GM21723 (cell line): ENCODE measurements at regions not wholly inside any gene's neighbourhood (a gene's known extent, or its start where the extent isn't known, plus 50 kb on each side); places are given as distances from the start of the nearest gene placed in this dataset.
"Not testable (repeated sequence)": the region's sequence is repeated elsewhere in the genome, so short reads cannot be mapped to it uniquely, and the experiment has no call there.

Source experiments
- ATAC-seq: cut with Tn5 transposase; IDR thresholded peaks from one replicate; pipeline ENCODE4 v1.9.1; 2021; ENCODE audit warnings: mild to moderate bottlenecking, moderate library complexity; ENCODE audit not compliant: unreplicated experiment

- no peak for ATAC-seq
Measured at GRCh38 chr11:98185245-98185644, 835.5 kb upstream of the CNTN5 start.

- ATAC-seq, result no peak
Measured at GRCh38 chr11:98194611-98195010, 826.1 kb upstream of the CNTN5 start.

DNA sequence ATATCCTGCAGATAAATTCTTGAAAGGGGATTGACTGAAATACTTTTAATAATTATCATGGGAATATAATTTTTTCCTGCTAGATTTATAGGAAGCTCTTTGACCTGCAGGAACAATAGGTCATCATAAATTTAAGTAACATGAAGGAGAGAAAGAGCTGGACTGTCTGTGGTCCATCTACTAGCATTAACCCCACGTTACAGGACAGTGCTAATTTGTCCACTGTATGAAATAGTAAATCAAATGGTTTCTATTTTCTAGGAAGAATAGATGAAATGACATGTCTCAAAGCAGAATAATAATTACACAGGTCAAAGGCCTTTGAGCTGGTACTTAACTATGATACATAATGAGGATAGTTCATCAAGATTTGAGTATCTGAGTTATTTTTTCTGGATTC is 825.4 kb upstream of the CNTN5 start:
- no peak for ATAC-seq

DNA sequence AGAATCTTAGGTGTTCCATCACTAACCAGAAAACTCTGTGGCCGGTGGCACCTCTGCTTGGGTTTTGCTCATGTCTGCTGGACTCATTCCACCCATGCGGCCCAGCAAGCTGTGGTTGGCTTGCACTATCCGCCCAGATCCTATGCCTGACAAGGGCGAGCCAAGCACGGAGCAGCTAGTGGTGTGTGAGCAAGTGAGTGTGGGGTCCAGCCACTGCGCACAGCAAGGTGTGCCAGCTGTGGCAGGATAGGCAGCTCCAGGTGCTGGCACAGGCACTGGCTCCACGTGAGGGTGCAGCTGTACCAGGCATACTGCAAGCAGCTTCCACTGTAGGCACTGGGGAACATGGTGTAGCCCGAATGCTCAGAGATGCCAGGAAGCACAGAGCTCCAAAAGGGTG is 813.7 kb upstream of the CNTN5 start:
- ATAC-seq, result no peak

DNA sequence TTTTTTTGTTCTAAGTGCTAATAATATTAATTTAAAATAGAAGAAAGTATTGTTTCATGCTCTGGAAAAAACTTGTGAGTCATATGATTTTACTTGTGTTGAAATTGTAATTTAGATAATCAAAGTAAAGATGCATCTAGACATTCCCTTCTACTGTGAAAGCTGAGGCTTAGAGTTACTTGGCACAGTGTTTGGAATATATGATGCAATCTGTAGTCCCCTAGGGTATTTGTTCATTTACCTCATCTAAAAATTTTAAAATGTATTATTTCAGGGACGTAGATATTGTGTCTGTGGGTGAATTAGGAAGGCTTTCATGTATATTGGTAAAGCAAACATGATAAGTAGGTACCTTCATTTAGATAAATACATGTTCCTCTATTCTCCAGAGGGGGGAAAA is 793.5 kb upstream of the CNTN5 start:
- no peak for ATAC-seq

DNA sequence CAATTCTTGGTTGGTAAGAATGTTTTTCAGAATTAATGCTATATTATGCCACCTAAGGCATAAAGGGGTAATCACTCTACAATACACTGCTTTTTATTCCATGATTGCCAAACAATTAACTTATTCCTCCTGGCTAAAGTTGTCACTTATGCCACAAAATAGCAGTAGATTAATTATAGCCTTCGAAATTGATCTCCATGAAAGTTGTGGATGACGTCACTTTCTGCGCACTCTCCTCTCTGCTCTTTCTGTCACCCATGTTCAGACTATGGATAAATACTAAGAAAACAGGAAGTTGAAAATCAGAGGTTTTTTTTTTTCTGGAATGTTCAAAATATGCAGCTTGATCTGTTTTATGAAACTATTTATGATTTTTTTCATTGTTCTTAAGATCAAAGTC is 790.1 kb upstream of the CNTN5 start:
- no peak for ATAC-seq

- no peak for ATAC-seq
Measured at GRCh38 chr11:98234698-98235097, 786.1 kb upstream of the CNTN5 start.

- ATAC-seq, result no peak
Measured at GRCh38 chr11:98243897-98244296, 776.9 kb upstream of the CNTN5 start.

DNA sequence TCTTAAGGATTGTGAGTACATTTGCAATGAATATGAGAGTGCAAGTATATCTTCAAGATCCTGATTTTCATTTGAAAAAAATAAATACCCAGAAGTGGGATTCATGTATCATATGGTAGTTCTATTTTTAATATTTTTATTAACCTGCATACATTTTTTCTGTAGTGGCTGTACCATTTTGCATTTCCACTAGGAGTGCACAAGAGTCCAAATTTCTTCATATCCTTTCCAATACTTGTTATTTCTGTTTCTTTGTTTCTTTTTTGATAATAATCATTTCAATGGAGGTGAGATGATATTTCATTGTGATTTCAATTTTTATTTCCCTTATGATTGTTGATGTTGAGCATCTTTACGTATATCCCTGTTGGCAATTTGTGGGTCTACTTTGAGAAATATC is 759.8 kb upstream of the CNTN5 start:
- no peak for ATAC-seq

GRCh38 chr11:98277251-98277912 is 743.4 kb upstream of the CNTN5 start:
- no peak for ATAC-seq

GRCh38 chr11:98289617-98290263 is 731.0 kb upstream of the CNTN5 start:
- no peak for ATAC-seq

DNA sequence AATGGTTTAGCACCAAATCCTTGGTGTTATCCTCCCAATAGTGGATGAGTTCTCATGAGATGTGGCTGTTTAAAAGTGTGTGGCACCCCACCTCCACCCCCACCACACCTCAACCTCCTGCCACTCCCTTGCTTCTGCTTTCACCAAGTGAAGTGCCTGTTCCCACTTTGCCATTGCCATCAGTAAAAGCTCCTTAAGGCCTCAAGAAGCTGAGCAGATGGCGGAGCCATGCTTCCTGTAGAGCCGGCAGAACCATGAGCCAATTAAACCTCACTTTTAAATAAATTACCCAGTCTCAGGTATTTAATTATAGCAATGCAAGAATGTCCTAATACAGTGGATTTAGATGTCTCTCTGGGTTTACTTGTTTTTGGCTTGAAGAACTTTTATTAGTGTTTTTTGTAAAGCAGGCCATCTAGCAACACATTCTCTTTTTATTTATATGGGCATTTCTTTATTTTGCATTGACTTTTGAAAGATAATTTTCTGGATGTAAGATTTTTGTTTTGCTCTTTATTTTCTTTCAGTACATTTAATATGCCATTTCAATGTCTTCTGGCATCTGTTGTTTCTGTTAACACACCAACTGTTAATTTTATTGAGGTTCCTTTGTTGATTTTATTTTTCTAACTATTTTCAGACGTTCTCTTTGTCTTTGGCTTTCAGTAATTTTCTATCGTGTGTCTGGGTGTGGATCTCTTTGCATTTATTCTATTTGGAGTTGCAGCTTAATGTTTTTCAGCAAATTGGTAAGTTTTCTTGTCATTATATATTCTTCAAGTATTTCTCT is 724.5 kb upstream of the CNTN5 start:
- ATAC-seq, result no peak

GRCh38 chr11:98300719-98301118 is 720.0 kb upstream of the CNTN5 start:
- ATAC-seq, result no peak

- ATAC-seq, result no peak
Measured at GRCh38 chr11:98307827-98308491, 712.8 kb upstream of the CNTN5 start.

- ATAC-seq, result not testable (repeated sequence)
Measured at GRCh38 chr11:98330306-98330705, 690.4 kb upstream of the CNTN5 start.

- ATAC-seq, result no peak
Measured at GRCh38 chr11:98358551-98358950, 662.2 kb upstream of the CNTN5 start.

- ATAC-seq, result no peak
Measured at GRCh38 chr11:98365190-98365589, 655.6 kb upstream of the CNTN5 start.

GRCh38 chr11:98365941-98366340 is 654.8 kb upstream of the CNTN5 start:
- ATAC-seq, result no peak

GRCh38 chr11:98390391-98390790 is 630.4 kb upstream of the CNTN5 start:
- no peak for ATAC-seq

GRCh38 chr11:98394500-98394899 is 626.2 kb upstream of the CNTN5 start:
- not testable (repeated sequence) for ATAC-seq

DNA sequence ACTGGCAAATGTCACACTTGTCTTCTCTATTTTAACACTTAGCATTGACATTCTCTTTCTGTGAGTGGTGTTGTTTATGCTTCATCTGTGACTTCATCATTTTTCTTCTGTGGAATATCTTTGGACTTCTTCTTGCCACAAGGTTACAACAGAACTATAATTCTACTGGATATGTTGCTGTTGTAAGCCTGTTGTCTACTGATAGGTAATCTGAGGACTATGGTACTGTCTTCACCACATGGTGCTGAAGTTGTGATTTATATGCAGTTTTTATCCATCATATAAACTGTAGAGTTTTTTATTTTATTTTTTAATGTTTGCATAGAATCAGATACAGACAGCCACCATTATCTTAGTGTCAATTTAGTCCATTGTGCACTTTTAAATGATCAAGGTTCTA is 622.2 kb upstream of the CNTN5 start:
- ATAC-seq, result no peak

- ATAC-seq, result no peak
Measured at GRCh38 chr11:98409069-98409468, 611.7 kb upstream of the CNTN5 start.
